ENCODE measurements at regions not wholly inside any gene's neighbourhood (a gene's known extent, or its start where the extent isn't known, plus 50 kb on each side); places are given as distances from the start of the nearest gene placed in this dataset.

DNA sequence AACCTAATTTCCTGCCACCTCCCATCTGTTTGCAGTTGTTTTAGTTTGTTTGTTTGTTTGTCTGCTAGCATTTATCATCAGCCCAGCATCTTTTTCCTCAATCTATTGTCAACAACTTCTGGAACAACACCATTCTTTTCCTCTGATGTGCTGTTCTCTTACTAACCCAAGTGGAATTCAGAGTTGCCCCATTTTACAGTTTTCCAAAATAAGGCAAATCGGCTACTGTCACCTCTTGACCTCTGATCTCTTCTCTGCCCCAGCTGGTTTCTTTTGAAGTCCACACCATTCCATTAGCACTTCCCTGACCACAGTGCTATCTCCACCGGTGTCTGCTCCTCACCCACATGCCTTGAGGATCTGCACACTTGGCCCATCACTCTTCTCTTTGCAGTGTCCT is 102.4 kb downstream of the EFNB2 start:
- DNase-seq (ENCODE audit: low read depth, low spot score), result no peak

DNA sequence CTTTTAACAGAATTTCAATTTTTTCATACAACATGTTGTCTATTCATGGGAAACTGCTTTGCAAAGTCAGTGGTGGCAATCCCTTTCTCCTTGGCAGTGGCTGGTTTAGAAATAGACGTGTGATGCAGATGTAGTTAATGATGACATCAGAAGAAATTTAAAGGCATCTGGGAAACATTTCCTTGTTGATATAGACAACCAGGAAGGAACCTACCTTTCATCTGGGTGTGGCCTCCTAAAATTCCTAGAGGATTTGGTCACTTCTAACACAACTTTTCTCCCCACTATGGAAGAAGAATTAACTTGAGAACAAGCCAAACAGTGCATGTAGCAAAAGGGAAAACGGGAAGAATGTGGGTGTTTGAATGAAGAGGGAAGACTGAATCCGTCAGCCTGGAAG is 102.8 kb downstream of the EFNB2 start:
- DNase-seq (ENCODE audit: low read depth, low spot score), result no peak

DNA sequence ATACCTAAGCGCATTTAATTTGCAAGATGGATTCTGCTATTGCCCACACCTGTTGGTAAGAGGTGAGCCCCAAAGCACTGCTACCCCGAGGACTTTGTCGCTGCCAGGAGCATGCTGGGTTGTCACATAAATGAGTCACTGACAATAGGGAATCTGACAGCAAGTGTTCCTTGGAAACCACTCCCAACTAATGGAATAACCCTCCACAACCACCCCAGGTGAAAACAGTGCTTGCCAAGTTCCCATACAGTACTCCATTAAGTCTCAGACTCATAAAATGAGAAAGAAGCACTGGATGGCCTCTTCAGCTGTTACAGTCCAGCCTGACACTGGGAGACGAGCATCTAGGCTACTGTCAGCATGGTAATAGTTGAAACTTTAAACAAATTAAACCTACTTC is 108.6 kb downstream of the EFNB2 start:
- DNase-seq (ENCODE audit: low read depth, low spot score), result no peak

DNA sequence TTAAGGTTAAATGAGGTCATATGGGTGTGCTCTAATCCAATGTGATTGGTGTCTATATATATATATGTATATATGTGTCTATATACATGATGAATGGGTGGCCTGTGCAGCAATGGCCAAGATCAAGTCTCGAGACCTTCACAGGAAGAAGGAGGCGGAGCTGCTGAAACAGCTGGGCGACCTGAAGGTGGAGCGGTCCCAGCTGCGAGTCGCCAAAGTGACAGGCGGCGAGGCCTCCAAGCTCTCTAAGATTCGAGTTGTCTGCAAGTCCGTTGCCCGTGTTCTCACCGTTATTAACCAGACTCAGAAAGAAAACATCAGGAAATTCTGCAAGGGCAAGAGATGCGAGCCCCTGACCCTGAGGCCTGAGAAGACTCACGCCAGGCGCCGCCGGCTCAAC is 109.8 kb downstream of the EFNB2 start:
- no peak for DNase-seq (ENCODE audit: low read depth, low spot score)

DNA sequence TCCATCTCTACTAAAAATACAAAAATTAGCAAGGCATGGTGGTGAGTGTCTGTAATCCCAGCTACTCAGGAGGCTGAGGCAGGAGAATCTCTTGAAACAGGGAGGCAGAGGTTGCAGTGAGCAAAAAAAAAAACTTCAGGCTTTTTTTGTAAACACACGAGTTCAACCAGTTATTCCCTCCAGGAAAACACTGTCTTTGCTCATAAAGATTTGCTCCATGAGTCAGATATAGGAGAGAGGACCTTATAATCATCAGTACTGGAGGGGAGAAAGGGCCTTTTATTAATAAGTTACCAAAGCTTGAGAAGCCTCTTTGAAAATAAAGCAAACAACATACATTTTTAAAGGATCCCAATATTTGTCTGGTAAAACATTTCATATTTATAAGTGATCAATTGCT is 110.7 kb downstream of the EFNB2 start:
- no peak for DNase-seq (ENCODE audit: low read depth, low spot score)

DNA sequence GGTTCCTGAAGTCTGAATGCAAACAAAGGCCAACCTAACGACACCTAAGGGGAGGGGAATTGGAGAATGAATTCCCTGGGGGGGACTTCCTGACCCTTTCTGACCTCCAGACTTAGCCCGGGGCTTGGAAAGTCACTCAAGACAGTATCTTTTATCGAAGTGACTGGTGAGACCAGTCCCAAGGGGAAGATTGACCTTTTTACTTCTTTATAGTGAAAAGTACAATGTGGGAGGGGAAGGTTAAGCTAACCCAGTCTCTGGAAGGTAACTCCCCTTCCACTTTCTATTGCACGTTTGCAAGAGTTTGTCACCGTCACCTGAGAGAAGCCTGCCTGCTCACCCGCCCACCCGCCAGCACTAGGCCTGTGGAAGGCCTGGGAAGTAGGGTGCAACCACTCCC is 111.9 kb downstream of the EFNB2 start:
- DNase-seq (ENCODE audit: low read depth, low spot score), result no peak

DNA sequence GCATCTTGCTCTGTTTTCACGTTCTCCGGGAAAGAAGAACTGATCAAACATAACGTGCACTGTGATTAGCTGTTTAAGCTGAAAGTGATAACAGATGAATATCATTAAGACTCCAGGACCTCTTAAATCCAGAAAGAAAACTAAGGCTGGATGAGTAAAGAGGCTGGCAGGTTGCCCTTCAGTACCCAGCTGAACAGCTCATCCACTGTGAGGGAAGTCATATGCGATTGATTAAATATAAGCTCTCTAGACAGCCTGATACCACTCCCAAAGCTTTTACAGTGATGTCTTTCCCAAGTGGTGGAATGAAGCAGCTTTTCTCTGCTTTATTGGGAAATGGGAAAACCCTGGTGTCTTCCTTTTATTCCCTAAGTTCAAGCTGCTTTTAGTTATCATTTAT is 116.9 kb downstream of the EFNB2 start:
- DNase-seq (ENCODE audit: low read depth, low spot score), result no peak

DNA sequence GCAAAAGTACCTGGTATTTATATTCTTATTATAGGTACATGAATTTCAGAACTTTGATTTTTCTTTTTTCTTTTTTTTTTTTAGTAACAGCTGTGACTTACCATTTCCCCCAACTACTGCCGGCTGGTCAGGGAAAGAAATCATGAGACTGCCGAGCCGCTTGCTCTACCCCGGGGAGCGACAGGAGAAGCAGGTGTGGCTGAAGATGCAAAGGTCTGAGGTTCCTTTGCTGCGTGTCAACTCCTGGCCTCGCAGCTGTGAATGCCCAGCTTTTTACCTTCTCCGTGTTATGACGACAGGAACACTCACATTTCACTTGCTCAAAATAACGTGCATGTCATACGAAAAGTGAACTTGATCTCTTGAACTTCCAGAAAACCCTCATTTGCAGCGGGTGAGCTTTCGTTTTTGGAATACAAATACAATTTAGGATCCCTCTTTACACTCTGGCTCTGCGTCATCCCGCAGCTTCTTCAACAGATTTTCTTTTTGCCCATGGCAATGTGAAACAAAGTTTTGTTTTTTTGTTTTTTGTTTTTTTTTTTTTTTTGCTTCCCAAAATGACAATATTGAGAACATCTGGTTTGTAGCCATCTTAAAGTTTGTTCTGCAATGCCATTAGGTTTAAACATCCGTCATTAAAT is 117.9 kb downstream of the EFNB2 start:
- DNase-seq (ENCODE audit: low read depth, low spot score), result no peak

DNA sequence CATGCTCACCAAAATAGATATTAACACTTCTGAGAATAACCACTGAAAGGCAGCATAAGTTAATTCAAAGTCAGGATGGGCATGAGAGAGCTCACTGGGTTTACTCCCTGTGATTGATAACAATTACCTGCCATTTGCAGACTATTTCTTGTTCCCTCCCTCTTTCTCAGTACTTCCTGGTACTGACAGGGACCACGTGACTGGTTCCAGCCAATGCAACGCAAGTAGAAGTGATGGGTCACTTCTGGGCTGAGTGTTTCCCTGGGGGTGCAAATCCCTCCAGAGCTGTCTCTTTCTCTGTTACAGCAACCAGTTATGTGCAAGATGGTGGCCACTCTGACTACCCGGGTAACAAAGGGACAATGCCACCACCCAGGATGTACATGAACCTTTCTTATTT is 118.8 kb downstream of the EFNB2 start:
- no peak for DNase-seq (ENCODE audit: low read depth, low spot score)

DNA sequence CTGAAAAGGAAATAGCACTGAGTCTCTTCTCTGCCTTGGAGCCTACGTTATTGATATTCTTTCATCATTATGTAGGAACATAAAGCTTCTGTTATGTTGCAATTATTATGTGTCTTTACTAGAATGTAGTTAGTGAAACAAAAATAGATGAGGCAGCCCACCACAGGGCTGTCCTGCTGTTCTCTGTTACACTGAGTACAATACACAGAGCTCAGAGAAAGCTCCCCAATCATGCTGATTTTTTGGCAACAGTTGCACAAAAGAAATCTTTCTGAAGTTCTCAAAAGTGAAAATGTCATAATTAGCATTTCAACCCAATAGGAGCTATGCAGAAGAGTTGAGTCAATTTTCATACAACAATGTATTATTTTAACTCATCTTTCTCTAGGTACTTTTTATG is 119.5 kb downstream of the EFNB2 start:
- no peak for DNase-seq (ENCODE audit: low read depth, low spot score)

DNA sequence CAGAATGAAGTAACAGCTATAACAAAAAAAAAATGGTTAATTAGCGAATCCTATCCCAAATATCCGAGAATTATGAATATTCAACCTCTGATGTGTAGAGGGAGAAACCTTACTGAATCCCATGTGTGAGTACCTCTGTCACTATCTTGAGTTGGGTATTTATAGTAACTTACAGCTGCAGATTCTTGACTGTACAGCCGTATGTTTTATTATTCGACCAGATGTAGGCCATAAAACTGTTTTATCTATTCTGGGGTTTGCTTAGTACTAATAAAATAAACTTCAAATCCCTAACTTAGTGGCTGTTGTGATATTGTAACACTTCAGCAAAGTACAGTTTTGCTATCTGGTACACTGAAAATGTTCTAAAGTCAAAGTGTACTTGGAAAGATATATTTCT is 120.0 kb downstream of the EFNB2 start:
- no peak for DNase-seq (ENCODE audit: low read depth, low spot score)

DNA sequence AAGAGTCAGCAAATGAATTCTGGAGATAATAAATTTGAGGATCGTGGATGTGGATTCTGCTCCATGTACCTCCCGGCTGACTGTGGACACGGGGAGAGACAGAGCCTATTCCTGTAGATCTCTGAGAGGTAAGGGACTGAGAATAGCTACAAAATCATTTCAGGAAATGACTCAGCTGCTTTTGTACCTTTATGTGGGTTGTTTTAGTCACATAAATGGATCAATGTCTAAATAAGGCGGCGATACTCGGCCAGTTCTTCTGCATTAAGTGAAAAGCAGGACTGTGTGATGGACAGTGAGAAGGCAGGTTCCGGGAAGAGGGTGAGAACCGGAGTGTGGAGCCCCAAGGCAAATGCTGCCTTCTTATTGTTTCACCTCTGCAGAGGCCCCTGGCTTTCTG is 128.1 kb downstream of the EFNB2 start:
- DNase-seq (ENCODE audit: low read depth, low spot score), result no peak

DNA sequence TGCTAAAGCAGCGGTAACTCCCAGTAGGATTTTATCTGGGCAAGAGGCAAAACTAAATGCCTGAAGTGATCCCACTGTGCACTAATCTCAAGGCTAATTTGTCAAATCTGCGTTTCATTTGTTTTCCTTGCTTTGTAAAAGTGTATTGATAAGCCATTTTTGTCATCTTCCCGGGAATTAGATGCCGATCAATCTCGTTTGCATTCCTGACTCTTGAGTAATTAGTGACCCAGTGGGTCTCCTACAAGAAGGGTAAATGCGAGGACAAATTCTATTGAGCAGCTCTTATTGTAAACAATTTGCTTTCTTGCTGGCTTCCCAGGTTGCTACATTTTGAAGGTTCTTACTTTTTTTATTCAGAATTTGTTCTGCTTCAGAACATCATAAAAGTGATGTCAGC is 129.7 kb downstream of the EFNB2 start:
- no peak for DNase-seq (ENCODE audit: low read depth, low spot score)

DNA sequence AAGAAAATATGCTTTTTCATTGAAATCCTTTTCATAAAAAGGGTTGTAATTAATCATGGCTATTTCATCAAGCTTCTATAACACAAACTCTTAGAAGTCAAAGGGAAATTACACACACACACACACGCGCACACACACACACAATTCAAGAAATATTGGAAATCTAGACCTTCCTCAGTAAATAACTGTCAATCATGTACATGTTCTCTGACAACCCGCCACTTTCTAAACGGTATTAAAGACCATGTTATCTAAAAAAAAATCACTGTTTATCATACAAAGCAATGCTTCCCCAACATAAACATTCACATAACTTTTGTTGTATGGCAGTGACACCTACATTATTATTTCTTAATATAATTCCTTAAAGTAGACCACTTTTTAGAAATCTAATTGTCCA is 132.2 kb downstream of the EFNB2 start:
- no peak for DNase-seq (ENCODE audit: low read depth, low spot score)

DNA sequence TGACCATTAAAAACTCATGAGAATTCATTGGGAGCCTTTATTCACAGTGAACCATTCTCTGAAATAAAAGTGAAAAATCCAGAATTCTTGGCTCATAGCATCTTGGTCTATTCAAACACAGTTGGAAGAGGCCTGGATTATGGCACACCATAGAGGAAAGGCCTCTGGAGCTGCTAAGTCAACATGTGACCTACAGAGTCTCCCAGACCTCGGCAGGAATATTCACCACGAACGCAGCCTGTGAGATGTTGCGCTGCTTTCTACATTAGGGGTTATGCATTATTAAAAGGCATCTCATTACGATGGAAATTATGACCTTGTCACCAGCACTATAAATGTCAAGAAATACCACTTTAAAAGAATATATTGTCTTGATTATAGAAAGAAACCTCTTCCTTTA is 132.6 kb downstream of the EFNB2 start:
- DNase-seq (ENCODE audit: low read depth, low spot score), result no peak

DNA sequence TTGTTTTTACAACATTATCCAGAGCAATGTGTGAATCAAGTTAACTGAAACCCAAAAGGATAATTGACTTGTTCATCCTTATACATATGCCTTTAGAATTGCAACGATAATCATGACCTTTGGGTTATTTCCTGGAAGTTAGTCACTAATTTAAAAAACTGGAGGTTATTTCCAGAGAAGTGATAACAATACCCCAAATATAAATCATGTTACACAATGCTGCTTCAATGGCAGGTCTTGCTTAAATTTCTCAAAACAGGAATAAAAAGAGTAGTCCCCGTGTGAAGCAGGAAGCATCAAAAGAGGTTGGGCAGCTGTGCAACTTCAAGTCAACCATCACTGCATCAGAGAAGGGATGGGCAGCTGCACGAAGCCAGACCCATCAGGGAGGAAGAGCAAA is 134.4 kb downstream of the EFNB2 start:
- no peak for DNase-seq (ENCODE audit: low read depth, low spot score)

DNA sequence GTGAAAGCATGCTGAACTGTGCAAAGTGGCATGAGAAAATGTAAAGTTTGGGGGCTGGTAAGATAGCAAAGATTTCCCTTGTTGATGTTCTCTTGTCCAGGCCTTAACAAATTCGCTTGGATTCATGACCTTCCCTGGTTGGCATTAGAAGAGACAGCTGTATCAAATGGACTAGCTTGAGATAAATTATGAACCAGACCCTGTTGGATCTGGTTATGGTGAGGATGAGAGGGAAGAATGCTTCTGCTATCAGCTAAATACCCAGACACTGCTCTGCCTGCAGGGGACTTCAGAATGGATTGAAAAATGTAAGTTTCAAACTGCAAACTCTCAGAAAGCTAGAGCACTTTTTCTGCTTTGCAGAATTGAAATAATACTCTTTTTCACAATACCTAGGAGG is 135.2 kb downstream of the EFNB2 start:
- no peak for DNase-seq (ENCODE audit: low read depth, low spot score)

DNA sequence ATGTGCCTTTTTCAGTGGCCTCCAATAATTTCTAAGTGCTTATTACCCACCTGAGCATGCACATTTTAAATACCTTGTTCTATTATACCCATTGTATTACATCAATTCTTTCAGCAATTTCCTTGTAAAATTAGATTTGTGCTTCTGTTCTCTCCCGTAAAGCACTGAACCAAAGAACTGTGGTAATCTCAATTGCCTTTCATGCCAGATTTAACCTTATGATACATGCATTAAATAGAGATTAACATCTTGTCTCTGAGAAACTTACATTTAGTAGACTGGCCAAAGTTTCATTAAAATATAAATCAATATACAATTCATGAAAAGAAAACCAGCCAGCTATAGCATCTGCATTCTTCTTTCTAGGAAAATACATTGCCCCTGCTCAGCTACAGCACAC is 137.2 kb downstream of the EFNB2 start:
- DNase-seq (ENCODE audit: low read depth, low spot score), result no peak

DNA sequence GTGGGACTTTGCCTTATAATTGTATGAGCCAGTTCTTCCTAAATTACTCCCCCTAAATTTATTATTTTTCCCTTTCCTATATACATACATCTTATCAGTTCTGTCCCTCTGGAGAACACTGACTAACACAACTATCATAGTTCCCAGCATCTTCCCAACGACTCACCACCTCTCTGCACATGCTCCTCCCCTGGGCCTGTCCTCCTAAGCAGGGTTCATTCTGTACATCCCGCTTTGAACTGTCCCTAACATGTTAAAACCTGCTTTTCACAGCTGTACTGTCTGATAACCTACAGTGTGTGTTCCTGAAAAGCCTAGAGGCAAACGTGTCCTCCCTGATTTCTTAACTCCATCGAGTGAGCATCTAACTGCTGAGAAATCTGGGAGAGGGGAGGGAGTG is 141.7 kb downstream of the EFNB2 start:
- no peak for DNase-seq (ENCODE audit: low read depth, low spot score)

DNA sequence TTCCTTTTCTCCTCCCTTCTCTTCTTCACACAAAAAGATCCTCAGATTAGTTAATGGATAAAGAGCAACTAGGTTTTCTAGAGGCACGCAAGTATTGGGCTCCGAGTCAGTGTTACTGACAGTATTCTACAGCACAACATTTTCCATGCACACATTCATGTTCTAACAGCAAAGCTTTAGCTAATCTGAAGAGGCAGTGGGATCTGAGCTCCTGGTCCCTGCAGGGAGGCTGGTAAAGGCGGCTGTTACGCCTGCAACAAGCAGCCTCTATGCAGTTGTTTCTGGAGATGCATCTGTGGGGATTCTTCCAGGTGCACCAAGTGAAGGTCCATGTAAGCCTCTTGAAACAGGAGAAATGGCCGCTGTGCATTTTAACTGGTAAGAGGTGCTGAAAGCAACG is 143.8 kb downstream of the EFNB2 start:
- DNase-seq (ENCODE audit: low read depth, low spot score), result no peak

DNA sequence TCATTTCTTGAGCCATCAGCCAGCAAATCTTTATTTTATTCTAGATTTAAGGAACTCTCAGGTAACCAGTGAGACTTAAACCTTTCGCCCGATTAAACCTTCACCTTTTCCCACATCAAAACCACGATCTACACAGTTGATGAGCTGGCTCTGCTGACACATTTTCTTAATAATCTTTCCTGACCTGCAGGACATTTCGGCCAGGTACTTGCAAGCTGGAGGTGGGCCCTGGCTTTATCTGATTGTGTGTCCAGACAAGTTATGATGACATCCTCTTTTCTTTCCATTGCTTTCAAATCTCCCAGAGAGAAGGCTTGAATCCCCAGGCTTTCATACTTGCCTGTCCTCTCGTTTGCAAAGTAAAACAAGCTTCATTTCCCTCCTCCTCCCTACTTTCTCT is 144.2 kb downstream of the EFNB2 start:
- DNase-seq (ENCODE audit: low read depth, low spot score), result no peak

DNA sequence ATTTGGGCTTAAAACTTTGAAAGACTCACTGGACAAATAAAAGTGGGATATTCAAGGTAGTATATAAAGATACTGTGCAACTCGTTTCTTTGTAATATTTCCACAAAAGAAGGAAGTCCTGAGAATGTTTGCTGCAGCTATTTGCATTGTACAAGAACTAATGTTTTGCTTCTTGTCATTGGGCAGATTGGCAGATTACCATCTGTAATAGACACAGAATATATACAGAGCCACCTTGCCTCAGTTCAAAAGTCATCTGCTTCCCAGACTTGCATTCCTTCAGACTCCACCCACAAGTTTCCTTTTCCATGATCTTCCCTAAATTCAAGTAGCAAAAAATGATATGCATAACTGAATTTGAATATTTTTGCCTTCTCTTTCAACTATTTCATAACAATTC is 145.1 kb downstream of the EFNB2 start:
- no peak for DNase-seq (ENCODE audit: low read depth, low spot score)

DNA sequence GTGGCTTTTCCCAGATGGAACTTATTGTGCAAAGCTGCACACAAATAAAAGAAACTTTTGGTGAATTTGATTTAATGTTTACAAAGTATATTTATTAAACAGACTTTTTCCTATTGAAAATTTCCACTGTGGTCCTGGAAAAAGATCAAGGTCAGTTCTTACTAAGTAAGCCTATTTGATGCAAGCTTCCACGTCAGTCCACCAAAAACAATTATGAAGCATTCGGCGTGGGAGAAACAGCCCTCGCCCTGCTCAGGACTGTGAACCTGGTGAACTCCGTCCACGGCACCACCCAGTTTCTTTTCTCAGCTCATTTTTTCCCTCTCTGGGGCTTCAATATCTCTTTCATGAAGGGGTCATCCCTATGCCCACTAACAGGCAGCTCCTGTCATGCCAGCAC is 149.8 kb downstream of the EFNB2 start:
- DNase-seq (ENCODE audit: low read depth, low spot score), result no peak

DNA sequence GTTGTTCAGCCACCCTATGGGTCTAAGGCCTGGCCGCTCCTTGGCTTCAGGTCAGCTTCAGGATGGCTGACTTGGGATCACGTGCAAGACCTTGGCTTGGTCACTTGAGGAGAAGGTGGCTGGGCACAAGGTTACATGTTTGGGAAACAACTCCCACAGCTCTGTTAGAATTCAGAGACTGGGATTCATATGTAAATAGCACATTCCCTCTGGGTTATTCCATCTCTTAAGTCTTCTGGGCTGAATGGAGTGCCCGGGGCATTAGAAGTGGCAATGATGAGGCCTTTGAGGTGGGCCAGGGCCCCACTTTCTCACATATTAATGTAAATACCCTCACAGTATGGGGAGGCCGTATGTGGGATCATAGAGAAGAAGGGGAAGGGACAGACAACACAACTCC is 150.9 kb downstream of the EFNB2 start:
- DNase-seq (ENCODE audit: low read depth, low spot score), result no peak

DNA sequence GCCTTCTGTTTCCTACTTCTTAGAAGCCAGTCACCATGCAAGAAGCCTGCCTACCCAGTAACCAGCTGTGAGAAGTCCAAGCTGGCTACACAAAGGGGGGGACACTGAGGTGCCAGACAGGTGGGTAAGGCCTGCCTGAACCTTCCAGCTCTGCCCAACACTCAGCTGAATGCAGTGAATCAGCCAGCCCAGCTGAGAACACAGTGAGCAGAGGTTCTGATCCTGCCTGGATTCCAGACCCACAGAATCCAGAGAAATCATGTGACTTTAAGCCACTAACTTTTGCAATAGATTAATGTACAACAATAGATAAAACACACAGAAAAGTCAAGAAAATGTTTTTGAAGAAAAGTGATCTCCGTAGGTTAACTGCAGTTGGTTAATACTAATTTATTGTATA is 151.7 kb downstream of the EFNB2 start:
- DNase-seq (ENCODE audit: low read depth, low spot score), result no peak
